ENCODE measurements at regions not wholly inside any gene's neighbourhood (a gene's known extent, or its start where the extent isn't known, plus 50 kb on each side); places are given as distances from the start of the nearest gene placed in this dataset.

- Histone ChIP-seq H3K27ac (no peak overlapping the region), H3K27me3 (no peaks in the 10 kb centered on the region), H3K36me3 (no peaks in the 10 kb centered on the region), H3K9me3 (replicated peaks) (no peaks in the 10 kb centered on the region), H3K4me1 (no peaks in the 10 kb centered on the region), H3K4me3 (no peak overlapping the region)
- DNase-seq, result no peak
Measured at GRCh38 chr4:96326846-96327245, 487.0 kb downstream of the PDHA2 start.

GRCh38 chr4:96342196-96342595 lies 502.3 kb downstream of the PDHA2 start:
- Histone ChIP-seq H3K27me3 (no peaks in the 10 kb centered on the region; the same call in 1 of the 2 replicates), H3K36me3 (no peaks in the 10 kb centered on the region), H3K27ac (no peak overlapping the region), H3K9me3 (replicated peaks) (no peaks in the 10 kb centered on the region), H3K4me3 (no peak overlapping the region), H3K4me1 (no peaks in the 10 kb centered on the region)
- DNase-seq, result no peak

GRCh38 chr4:96342790-96343455 lies 503.0 kb downstream of the PDHA2 start:
- no peak overlapping the region for H3K4me3 ChIP-seq
- H3K4me1 ChIP-seq, result no peaks in the 10 kb centered on the region
- no peaks in the 10 kb centered on the region for H3K9me3 ChIP-seq (replicated peaks)
- H3K27me3 ChIP-seq, result no peaks in the 10 kb centered on the region; the same call in 1 of the 2 replicates
- no peak overlapping the region for H3K27ac ChIP-seq
- no peak for DNase-seq
- H3K36me3 ChIP-seq, result no peaks in the 10 kb centered on the region

GRCh38 chr4:96343836-96344235 lies 503.9 kb downstream of the PDHA2 start:
- H3K27ac ChIP-seq, result no peak overlapping the region
- H3K4me1 ChIP-seq, result no peaks in the 10 kb centered on the region
- H3K9me3 ChIP-seq (replicated peaks), result no peaks in the 10 kb centered on the region
- H3K36me3 ChIP-seq, result no peaks in the 10 kb centered on the region
- H3K4me3 ChIP-seq, result no peak overlapping the region
- H3K27me3 ChIP-seq, result no peaks in the 10 kb centered on the region; the same call in 1 of the 2 replicates
- DNase-seq, result no peak

- Histone ChIP-seq H3K27ac (no peak overlapping the region), H3K4me1 (no peaks in the 10 kb centered on the region), H3K4me3 (no peak overlapping the region), H3K36me3 (no peaks in the 10 kb centered on the region), H3K27me3 (peaks cover 3% of the 10 kb centered on the region; the same call in 1 of the 2 replicates), H3K9me3 (replicated peaks) (no peaks in the 10 kb centered on the region)
- DNase-seq, result no peak
Measured at GRCh38 chr4:96347582-96347981, 507.7 kb downstream of the PDHA2 start.

- Histone ChIP-seq H3K36me3 (no peaks in the 10 kb centered on the region), H3K9me3 (replicated peaks) (no peaks in the 10 kb centered on the region), H3K27me3 (0 out of 2 replicates have a peak, but pooled peaks cover 3% of the 10 kb centered on the region), H3K4me3 (no peak overlapping the region), H3K4me1 (no peaks in the 10 kb centered on the region), H3K27ac (no peak overlapping the region)
- DNase-seq, result peak; percentile 7 to 47
Measured at GRCh38 chr4:96352051-96352517, 512.2 kb downstream of the PDHA2 start.

- no peak overlapping the region for H3K27ac ChIP-seq
- 0 out of 2 replicates have a peak, but pooled peaks cover 3% of the 10 kb centered on the region for H3K27me3 ChIP-seq
- no peaks in the 10 kb centered on the region for H3K9me3 ChIP-seq (replicated peaks)
- H3K36me3 ChIP-seq, result no peaks in the 10 kb centered on the region
- no peak overlapping the region for H3K4me3 ChIP-seq
- no peaks in the 10 kb centered on the region for H3K4me1 ChIP-seq
- no peak for DNase-seq
Measured at GRCh38 chr4:96354036-96354712, 514.3 kb downstream of the PDHA2 start.

GRCh38 chr4:96355414-96355813 lies 515.5 kb downstream of the PDHA2 start:
- H3K9me3 ChIP-seq (replicated peaks), result no peaks in the 10 kb centered on the region
- DNase-seq, result no peak
- H3K27me3 ChIP-seq, result 0 out of 2 replicates have a peak, but pooled peaks cover 3% of the 10 kb centered on the region
- no peak overlapping the region for H3K27ac ChIP-seq
- no peaks in the 10 kb centered on the region for H3K4me1 ChIP-seq
- H3K36me3 ChIP-seq, result no peaks in the 10 kb centered on the region
- no peak overlapping the region for H3K4me3 ChIP-seq

GRCh38 chr4:96356591-96357370 lies 516.9 kb downstream of the PDHA2 start:
- no peaks in the 10 kb centered on the region for H3K4me1 ChIP-seq
- no peaks in the 10 kb centered on the region for H3K36me3 ChIP-seq
- no peak overlapping the region for H3K4me3 ChIP-seq
- no peak overlapping the region for H3K27ac ChIP-seq
- no peaks in the 10 kb centered on the region for H3K9me3 ChIP-seq (replicated peaks)
- no peak for DNase-seq
- H3K27me3 ChIP-seq, result no peaks in the 10 kb centered on the region

GRCh38 chr4:96366632-96367031 lies 526.7 kb downstream of the PDHA2 start:
- no peak overlapping the region for H3K4me3 ChIP-seq
- no peaks in the 10 kb centered on the region for H3K4me1 ChIP-seq
- no peak for DNase-seq
- H3K9me3 ChIP-seq (replicated peaks), result no peaks in the 10 kb centered on the region
- no peaks in the 10 kb centered on the region for H3K36me3 ChIP-seq
- no peak overlapping the region for H3K27ac ChIP-seq
- H3K27me3 ChIP-seq, result no peaks in the 10 kb centered on the region

- DNase-seq, result no peak
- Histone ChIP-seq H3K36me3 (no peaks in the 10 kb centered on the region), H3K4me3 (no peak overlapping the region), H3K9me3 (replicated peaks) (no peaks in the 10 kb centered on the region), H3K27me3 (no peaks in the 10 kb centered on the region), H3K27ac (no peak overlapping the region), H3K4me1 (no peaks in the 10 kb centered on the region)
Measured at GRCh38 chr4:96375367-96375766, 535.5 kb downstream of the PDHA2 start.

- H3K27ac ChIP-seq, result no peak overlapping the region
- H3K4me1 ChIP-seq, result no peaks in the 10 kb centered on the region
- DNase-seq, result no peak
- H3K4me3 ChIP-seq, result no peak overlapping the region
- no peaks in the 10 kb centered on the region for H3K36me3 ChIP-seq
- no peaks in the 10 kb centered on the region for H3K27me3 ChIP-seq
- H3K9me3 ChIP-seq (replicated peaks), result no peaks in the 10 kb centered on the region
Measured at GRCh38 chr4:96379524-96379923, 539.6 kb downstream of the PDHA2 start.

GRCh38 chr4:96380106-96380505 lies 540.2 kb downstream of the PDHA2 start:
- no peak overlapping the region for H3K27ac ChIP-seq
- no peaks in the 10 kb centered on the region for H3K9me3 ChIP-seq (replicated peaks)
- DNase-seq, result no peak
- H3K27me3 ChIP-seq, result no peaks in the 10 kb centered on the region
- H3K36me3 ChIP-seq, result no peaks in the 10 kb centered on the region
- no peaks in the 10 kb centered on the region for H3K4me1 ChIP-seq
- H3K4me3 ChIP-seq, result no peak overlapping the region

GRCh38 chr4:96383349-96383748 lies 543.5 kb downstream of the PDHA2 start:
- Histone ChIP-seq H3K27me3 (no peaks in the 10 kb centered on the region), H3K27ac (no peak overlapping the region), H3K36me3 (no peaks in the 10 kb centered on the region), H3K4me3 (no peak overlapping the region), H3K9me3 (replicated peaks) (no peaks in the 10 kb centered on the region), H3K4me1 (no peaks in the 10 kb centered on the region)
- DNase-seq, result no peak

GRCh38 chr4:96389770-96390169 lies 549.9 kb downstream of the PDHA2 start:
- Histone ChIP-seq H3K36me3 (no peaks in the 10 kb centered on the region), H3K27me3 (no peaks in the 10 kb centered on the region), H3K9me3 (replicated peaks) (no peaks in the 10 kb centered on the region), H3K27ac (no peak overlapping the region), H3K4me1 (no peaks in the 10 kb centered on the region), H3K4me3 (no peak overlapping the region)
- no peak for DNase-seq

Data from SJCRH30 (cell line).